ENCODE measurements at regions not wholly inside any gene's neighbourhood (a gene's known extent, or its start where the extent isn't known, plus 50 kb on each side); places are given as distances from the start of the nearest gene placed in this dataset.
A peak's percentile ranks its signal among the peaks of the same experiment; 100 is the strongest.

- Histone ChIP-seq H3K9me3 (ENCODE audit: control insufficient read depth in 2 of 2, insufficient read depth in 1 of 2, low read depth in 1 of 2, low read length in 1 of 2) (peaks cover 0 to 9% of the 10 kb centered on the region in 2 donors), H3K4me1 (ENCODE audit: control insufficient read depth in 3 of 3, insufficient read depth in 2 of 3, low read depth in 1 of 3, low read length in 2 of 3) (peaks cover 4 to 9% (median 6%) of the 10 kb centered on the region in 3 donors), H3K4me3 (ENCODE audit: low read depth in 1 of 3, low read length in 3 of 3) (no peak overlapping the region), H3K27me3 (ENCODE audit: control insufficient read depth in 3 of 3, insufficient read depth in 3 of 3, low read length in 3 of 3) (no peaks in the 10 kb centered on the region), H3K36me3 (ENCODE audit: control insufficient read depth in 3 of 3, insufficient read depth in 2 of 3, low read depth in 1 of 3, low read length in 3 of 3) (no peaks in the 10 kb centered on the region), H3K27ac (ENCODE audit: low read depth in 1 of 3, low read length in 2 of 3) (peak overlapping the region in 1 of 3 donors; percentile 29)
- FAIRE-seq = no peak
- DNase-seq = peak; percentile 61 to 86
- 23 to 48% (median 29%) methylated on average over 4 of the region's 4 CpGs for WGBS, 3 donors
Measured at GRCh38 chr3:177523872-177524438, 326.7 kb upstream of the TBL1XR1 start.

DNA sequence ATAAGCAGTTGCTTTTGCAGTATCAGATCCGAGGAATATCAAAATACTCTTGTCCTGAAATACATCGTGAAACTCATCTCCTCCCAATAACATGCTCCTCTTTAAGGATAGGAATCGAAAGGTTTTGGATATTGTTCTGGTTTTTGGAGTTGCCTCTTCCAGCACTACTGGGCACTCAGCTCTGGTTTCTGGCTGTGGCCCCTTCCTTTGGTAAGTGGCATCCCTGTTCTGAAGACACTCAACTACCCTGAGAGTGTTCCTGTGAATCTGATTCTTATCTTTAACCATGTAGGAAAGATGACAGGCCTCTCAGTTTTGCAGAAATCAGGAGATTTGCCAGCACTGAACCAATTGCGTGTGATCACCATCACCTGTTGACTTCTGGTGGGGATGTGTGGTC is 327.5 kb upstream of the TBL1XR1 start:
- Histone ChIP-seq H3K27me3 (ENCODE audit: control insufficient read depth in 3 of 3, insufficient read depth in 3 of 3, low read length in 3 of 3) (no peaks in the 10 kb centered on the region), H3K9me3 (ENCODE audit: control insufficient read depth in 2 of 2, insufficient read depth in 1 of 2, low read depth in 1 of 2, low read length in 1 of 2) (peaks cover 0 to 9% of the 10 kb centered on the region in 2 donors), H3K4me3 (ENCODE audit: low read depth in 1 of 3, low read length in 3 of 3) (no peak overlapping the region), H3K36me3 (ENCODE audit: control insufficient read depth in 3 of 3, insufficient read depth in 2 of 3, low read depth in 1 of 3, low read length in 3 of 3) (no peaks in the 10 kb centered on the region), H3K27ac (ENCODE audit: low read depth in 1 of 3, low read length in 2 of 3) (no peak overlapping the region), H3K4me1 (ENCODE audit: control insufficient read depth in 3 of 3, insufficient read depth in 2 of 3, low read depth in 1 of 3, low read length in 2 of 3) (peaks cover 4 to 9% (median 6%) of the 10 kb centered on the region in 3 donors)
- FAIRE-seq (no peak), DNase-seq (no peak)
- 95 to 98% (median 98%) methylated on average over 4 of the region's 4 CpGs for WGBS, 3 donors

DNA sequence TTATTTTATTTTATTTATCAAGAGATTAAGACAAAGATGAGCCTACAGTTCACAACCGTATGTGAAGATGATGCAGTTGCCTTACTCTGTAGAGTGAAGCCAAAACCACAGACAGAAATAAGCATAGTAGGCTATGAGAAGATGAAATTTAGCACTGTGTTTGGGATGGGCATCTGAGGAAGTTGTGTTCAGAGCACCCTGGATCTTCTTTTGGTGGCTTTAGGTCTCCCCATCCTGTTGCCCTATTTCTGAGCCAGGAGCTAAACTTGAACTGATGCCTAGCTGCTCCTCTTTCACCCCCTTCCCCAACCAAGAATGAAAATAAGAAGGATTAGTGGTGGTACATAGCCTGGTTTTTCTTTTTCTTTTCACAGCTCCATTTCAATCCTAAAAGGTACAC is 328.1 kb upstream of the TBL1XR1 start:
- no peak for DNase-seq
- H3K36me3 ChIP-seq (ENCODE audit: control insufficient read depth in 3 of 3, insufficient read depth in 2 of 3, low read depth in 1 of 3, low read length in 3 of 3) = no peaks in the 10 kb centered on the region
- no peak overlapping the region for H3K27ac ChIP-seq (ENCODE audit: low read depth in 1 of 3, low read length in 2 of 3)
- peaks cover 0 to 9% of the 10 kb centered on the region in 2 donors for H3K9me3 ChIP-seq (ENCODE audit: control insufficient read depth in 2 of 2, insufficient read depth in 1 of 2, low read depth in 1 of 2, low read length in 1 of 2)
- no peak for FAIRE-seq
- H3K27me3 ChIP-seq (ENCODE audit: control insufficient read depth in 3 of 3, insufficient read depth in 3 of 3, low read length in 3 of 3) = no peaks in the 10 kb centered on the region
- H3K4me3 ChIP-seq (ENCODE audit: low read depth in 1 of 3, low read length in 3 of 3) = no peak overlapping the region
- peaks cover 4 to 9% (median 6%) of the 10 kb centered on the region in 3 donors for H3K4me1 ChIP-seq (ENCODE audit: control insufficient read depth in 3 of 3, insufficient read depth in 2 of 3, low read depth in 1 of 3, low read length in 2 of 3)
- 62 to 88% (median 78%) methylated on average over 1 of the region's 1 CpG for WGBS, 3 donors

DNA sequence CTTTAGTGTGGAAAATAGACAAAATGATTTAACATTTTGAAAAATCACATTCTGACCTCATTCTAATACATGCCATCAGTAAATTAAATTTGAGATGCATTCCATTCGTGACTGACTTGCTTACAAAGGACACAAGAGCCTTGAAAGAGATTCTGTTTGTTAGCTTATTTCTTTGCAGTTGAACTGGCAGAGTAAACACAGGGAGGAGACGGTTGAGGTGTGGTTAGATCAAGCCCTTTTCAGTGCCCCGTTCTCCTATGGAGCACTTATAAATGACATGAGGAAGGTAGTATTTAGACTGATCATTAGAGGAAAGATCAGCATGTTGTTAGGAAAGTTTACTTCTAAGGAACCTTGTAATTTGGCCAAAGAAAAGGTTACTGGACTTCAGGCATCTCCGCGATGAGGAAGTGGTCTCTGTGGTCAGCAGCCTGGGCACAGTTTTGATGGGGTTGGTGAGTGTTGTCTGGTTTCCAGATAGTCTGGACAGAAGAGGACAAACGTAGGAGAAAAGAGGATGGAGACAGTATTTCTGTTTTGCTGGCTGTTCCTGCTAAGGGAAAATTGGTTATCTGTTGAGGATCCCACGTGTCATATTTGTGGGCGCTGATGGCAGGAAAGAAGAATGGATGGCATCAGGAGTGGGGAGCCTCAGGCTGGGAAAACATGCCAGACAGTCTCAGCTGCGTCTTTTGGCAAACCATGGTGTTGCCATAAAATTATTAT is 328.9 kb upstream of the TBL1XR1 start:
- WGBS, 3 donors = 80 to 88% (median 85%) methylated on average over 9 of the region's 9 CpGs
- no peaks in the 10 kb centered on the region for H3K27me3 ChIP-seq (ENCODE audit: control insufficient read depth in 3 of 3, insufficient read depth in 3 of 3, low read length in 3 of 3)
- peaks cover 0 to 9% of the 10 kb centered on the region in 2 donors for H3K9me3 ChIP-seq (ENCODE audit: control insufficient read depth in 2 of 2, insufficient read depth in 1 of 2, low read depth in 1 of 2, low read length in 1 of 2)
- no peaks in the 10 kb centered on the region for H3K36me3 ChIP-seq (ENCODE audit: control insufficient read depth in 3 of 3, insufficient read depth in 2 of 3, low read depth in 1 of 3, low read length in 3 of 3)
- no peak overlapping the region for H3K27ac ChIP-seq (ENCODE audit: low read depth in 1 of 3, low read length in 2 of 3)
- DNase-seq (no peak), FAIRE-seq (no peak)
- peaks cover 4 to 9% (median 6%) of the 10 kb centered on the region in 3 donors for H3K4me1 ChIP-seq (ENCODE audit: control insufficient read depth in 3 of 3, insufficient read depth in 2 of 3, low read depth in 1 of 3, low read length in 2 of 3)
- no peak overlapping the region for H3K4me3 ChIP-seq (ENCODE audit: low read depth in 1 of 3, low read length in 3 of 3)

- FAIRE-seq (no peak), DNase-seq (no peak)
- Histone ChIP-seq H3K27ac (ENCODE audit: low read depth in 1 of 3, low read length in 2 of 3) (no peak overlapping the region), H3K36me3 (ENCODE audit: control insufficient read depth in 3 of 3, insufficient read depth in 2 of 3, low read depth in 1 of 3, low read length in 3 of 3) (no peaks in the 10 kb centered on the region), H3K27me3 (ENCODE audit: control insufficient read depth in 3 of 3, insufficient read depth in 3 of 3, low read length in 3 of 3) (no peaks in the 10 kb centered on the region), H3K9me3 (ENCODE audit: control insufficient read depth in 2 of 2, insufficient read depth in 1 of 2, low read depth in 1 of 2, low read length in 1 of 2) (peaks cover 0 to 9% of the 10 kb centered on the region in 2 donors), H3K4me1 (ENCODE audit: control insufficient read depth in 3 of 3, insufficient read depth in 2 of 3, low read depth in 1 of 3, low read length in 2 of 3) (peaks cover 3 to 9% (median 4%) of the 10 kb centered on the region in 3 donors), H3K4me3 (ENCODE audit: low read depth in 1 of 3, low read length in 3 of 3) (no peak overlapping the region)
- 89 to 97% (median 92%) methylated on average over 7 of the region's 7 CpGs for WGBS, 3 donors
Measured at GRCh38 chr3:177527182-177527581, 329.9 kb upstream of the TBL1XR1 start.

- no peak for FAIRE-seq
- no peaks in the 10 kb centered on the region for H3K36me3 ChIP-seq (ENCODE audit: control insufficient read depth in 3 of 3, insufficient read depth in 2 of 3, low read depth in 1 of 3, low read length in 3 of 3)
- DNase-seq = peak in 1 of 2 donors; percentile 77
- H3K27ac ChIP-seq (ENCODE audit: low read depth in 1 of 3, low read length in 2 of 3) = no peak overlapping the region
- 41 to 66% (median 46%) methylated on average over 2 of the region's 2 CpGs for WGBS, 3 donors
- no peaks in the 10 kb centered on the region for H3K27me3 ChIP-seq (ENCODE audit: control insufficient read depth in 3 of 3, insufficient read depth in 3 of 3, low read length in 3 of 3)
- peaks cover 3 to 9% (median 4%) of the 10 kb centered on the region in 3 donors for H3K4me1 ChIP-seq (ENCODE audit: control insufficient read depth in 3 of 3, insufficient read depth in 2 of 3, low read depth in 1 of 3, low read length in 2 of 3)
- H3K9me3 ChIP-seq (ENCODE audit: control insufficient read depth in 2 of 2, insufficient read depth in 1 of 2, low read depth in 1 of 2, low read length in 1 of 2) = peaks cover 0 to 9% of the 10 kb centered on the region in 2 donors
- no peak overlapping the region for H3K4me3 ChIP-seq (ENCODE audit: low read depth in 1 of 3, low read length in 3 of 3)
Measured at GRCh38 chr3:177528306-177529070, 331.2 kb upstream of the TBL1XR1 start.

GRCh38 chr3:177529071-177529550 is 331.8 kb upstream of the TBL1XR1 start:
- Histone ChIP-seq H3K27ac (ENCODE audit: low read depth in 1 of 3, low read length in 2 of 3) (no peak overlapping the region), H3K4me1 (ENCODE audit: control insufficient read depth in 3 of 3, insufficient read depth in 2 of 3, low read depth in 1 of 3, low read length in 2 of 3) (peaks cover 3 to 9% (median 4%) of the 10 kb centered on the region in 3 donors), H3K36me3 (ENCODE audit: control insufficient read depth in 3 of 3, insufficient read depth in 2 of 3, low read depth in 1 of 3, low read length in 3 of 3) (no peaks in the 10 kb centered on the region), H3K4me3 (ENCODE audit: low read depth in 1 of 3, low read length in 3 of 3) (no peak overlapping the region), H3K9me3 (ENCODE audit: control insufficient read depth in 2 of 2, insufficient read depth in 1 of 2, low read depth in 1 of 2, low read length in 1 of 2) (peaks cover 0 to 9% of the 10 kb centered on the region in 2 donors), H3K27me3 (ENCODE audit: control insufficient read depth in 3 of 3, insufficient read depth in 3 of 3, low read length in 3 of 3) (no peaks in the 10 kb centered on the region)
- no peak for DNase-seq
- no peak for FAIRE-seq
- WGBS, 3 donors = 45 to 75% (median 50%) methylated on average over 1 of the region's 1 CpG

DNA sequence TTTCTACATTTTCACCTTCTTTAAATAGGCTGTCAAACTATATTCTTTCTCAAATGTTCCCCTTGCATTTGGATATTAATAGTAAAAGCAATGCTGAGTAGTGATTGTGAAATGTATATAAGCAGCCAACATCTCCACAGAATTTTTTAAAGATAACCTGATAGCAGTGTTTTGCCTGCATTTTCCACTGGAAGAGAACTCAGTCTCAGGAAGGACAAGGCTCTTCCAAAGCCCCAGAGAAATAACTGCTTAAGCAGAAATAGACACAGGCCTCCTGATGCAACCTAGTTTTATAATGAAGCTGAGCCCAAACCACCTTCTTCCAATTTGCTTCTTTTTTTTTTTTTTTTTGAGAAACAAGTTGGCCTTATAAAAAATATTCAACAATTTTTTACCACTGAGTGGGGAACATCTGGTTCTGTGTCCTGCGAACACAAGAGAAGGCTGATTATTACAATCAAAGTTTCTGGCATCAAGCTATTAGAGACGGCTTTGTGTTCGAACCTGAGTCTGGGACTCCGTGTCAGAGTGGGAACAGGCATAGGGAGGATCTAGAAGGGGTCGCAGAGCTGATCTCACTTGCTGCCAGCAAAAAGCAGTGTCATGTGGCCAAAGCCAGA is 332.5 kb upstream of the TBL1XR1 start:
- H3K4me1 ChIP-seq (ENCODE audit: control insufficient read depth in 3 of 3, insufficient read depth in 2 of 3, low read depth in 1 of 3, low read length in 2 of 3) = peaks cover 3 to 9% (median 4%) of the 10 kb centered on the region in 3 donors
- DNase-seq = no peak
- H3K36me3 ChIP-seq (ENCODE audit: control insufficient read depth in 3 of 3, insufficient read depth in 2 of 3, low read depth in 1 of 3, low read length in 3 of 3) = no peaks in the 10 kb centered on the region
- no peak overlapping the region for H3K4me3 ChIP-seq (ENCODE audit: low read depth in 1 of 3, low read length in 3 of 3)
- H3K9me3 ChIP-seq (ENCODE audit: control insufficient read depth in 2 of 2, insufficient read depth in 1 of 2, low read depth in 1 of 2, low read length in 1 of 2) = peaks cover 0 to 9% of the 10 kb centered on the region in 2 donors
- WGBS, 3 donors = 93 to 98% (median 97%) methylated on average over 5 of the region's 5 CpGs
- no peak overlapping the region for H3K27ac ChIP-seq (ENCODE audit: low read depth in 1 of 3, low read length in 2 of 3)
- no peak for FAIRE-seq
- H3K27me3 ChIP-seq (ENCODE audit: control insufficient read depth in 3 of 3, insufficient read depth in 3 of 3, low read length in 3 of 3) = no peaks in the 10 kb centered on the region

Data from small intestine (tissue), 7 donors.